ENCODE measurements at regions not wholly inside any gene's neighbourhood (a gene's known extent, or its start where the extent isn't known, plus 50 kb on each side); places are given as distances from the start of the nearest gene placed in this dataset.

DNA sequence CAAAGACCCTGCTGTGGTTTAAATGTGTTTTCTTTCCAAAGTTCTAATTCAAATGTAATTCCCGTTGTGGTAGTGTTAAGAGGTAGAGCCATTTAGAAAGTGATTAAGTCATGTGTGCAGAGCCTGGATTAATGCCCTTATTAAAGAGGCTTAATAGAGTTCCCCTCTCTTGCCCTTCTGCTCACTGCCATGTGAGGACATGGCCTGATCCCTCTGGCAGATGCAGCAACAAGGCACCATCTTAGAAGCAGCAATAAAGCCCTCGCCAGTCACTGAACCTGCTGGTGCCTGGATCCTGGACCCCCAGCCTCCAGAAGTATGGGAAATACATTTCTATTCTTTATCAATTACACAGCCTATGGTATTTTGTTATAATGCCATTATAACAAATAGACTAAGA lies 485.2 kb downstream of the DCDC2C start:
- Histone ChIP-seq H3K4me3 (no peak overlapping the region), H3K36me3 (no peaks in the 10 kb centered on the region), H3K27me3 (ENCODE audit: low read depth) (no peaks in the 10 kb centered on the region), H3K9me3 (replicated peaks) (peaks cover 11% of the 10 kb centered on the region), H3K4me1 (no peaks in the 10 kb centered on the region), H3K27ac (replicated peaks) (no peak overlapping the region)
- DNase-seq: no peak
- intact Hi-C loops (cut with micrococcal nuclease): no loop called here
- TF ChIP-seq, protein P1, sequence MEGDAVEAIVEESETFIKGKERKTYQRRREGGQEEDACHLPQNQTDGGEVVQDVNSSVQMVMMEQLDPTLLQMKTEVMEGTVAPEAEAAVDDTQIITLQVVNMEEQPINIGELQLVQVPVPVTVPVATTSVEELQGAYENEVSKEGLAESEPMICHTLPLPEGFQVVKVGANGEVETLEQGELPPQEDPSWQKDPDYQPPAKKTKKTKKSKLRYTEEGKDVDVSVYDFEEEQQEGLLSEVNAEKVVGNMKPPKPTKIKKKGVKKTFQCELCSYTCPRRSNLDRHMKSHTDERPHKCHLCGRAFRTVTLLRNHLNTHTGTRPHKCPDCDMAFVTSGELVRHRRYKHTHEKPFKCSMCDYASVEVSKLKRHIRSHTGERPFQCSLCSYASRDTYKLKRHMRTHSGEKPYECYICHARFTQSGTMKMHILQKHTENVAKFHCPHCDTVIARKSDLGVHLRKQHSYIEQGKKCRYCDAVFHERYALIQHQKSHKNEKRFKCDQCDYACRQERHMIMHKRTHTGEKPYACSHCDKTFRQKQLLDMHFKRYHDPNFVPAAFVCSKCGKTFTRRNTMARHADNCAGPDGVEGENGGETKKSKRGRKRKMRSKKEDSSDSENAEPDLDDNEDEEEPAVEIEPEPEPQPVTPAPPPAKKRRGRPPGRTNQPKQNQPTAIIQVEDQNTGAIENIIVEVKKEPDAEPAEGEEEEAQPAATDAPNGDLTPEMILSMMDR (IDR thresholded peaks at IDR 0.05; ENCODE audit: borderline replicate concordance): no peak

DNA sequence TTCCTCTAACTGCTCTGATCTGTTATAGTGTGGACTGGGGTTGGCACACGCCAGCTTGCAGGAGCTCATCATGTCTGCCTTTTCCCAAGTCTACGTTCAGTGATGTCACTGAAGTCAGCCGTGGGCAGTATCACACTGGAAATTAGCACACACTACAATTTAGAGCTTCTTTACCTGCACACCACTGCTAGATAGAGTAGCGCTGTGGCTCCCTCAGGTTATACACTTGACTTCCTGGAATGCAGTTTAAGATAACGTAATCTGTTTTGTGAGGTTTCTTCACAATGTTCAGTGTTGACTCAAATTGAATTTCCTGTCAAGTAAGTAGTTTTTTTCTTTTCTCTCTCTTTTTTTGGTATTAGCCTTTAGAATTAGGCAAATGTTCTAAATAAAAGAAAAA lies 487.2 kb downstream of the DCDC2C start:
- H3K4me1 ChIP-seq: no peaks in the 10 kb centered on the region
- H3K27me3 ChIP-seq (ENCODE audit: low read depth): no peaks in the 10 kb centered on the region
- TF ChIP-seq, protein P1 (IDR thresholded peaks at IDR 0.05; ENCODE audit: borderline replicate concordance): no peak
- no peak overlapping the region for H3K4me3 ChIP-seq
- no peak overlapping the region for H3K27ac ChIP-seq (replicated peaks)
- intact Hi-C loops (cut with micrococcal nuclease): no loop called here
- H3K36me3 ChIP-seq: no peaks in the 10 kb centered on the region
- no peak for DNase-seq
- H3K9me3 ChIP-seq (replicated peaks): peaks cover 11% of the 10 kb centered on the region

DNA sequence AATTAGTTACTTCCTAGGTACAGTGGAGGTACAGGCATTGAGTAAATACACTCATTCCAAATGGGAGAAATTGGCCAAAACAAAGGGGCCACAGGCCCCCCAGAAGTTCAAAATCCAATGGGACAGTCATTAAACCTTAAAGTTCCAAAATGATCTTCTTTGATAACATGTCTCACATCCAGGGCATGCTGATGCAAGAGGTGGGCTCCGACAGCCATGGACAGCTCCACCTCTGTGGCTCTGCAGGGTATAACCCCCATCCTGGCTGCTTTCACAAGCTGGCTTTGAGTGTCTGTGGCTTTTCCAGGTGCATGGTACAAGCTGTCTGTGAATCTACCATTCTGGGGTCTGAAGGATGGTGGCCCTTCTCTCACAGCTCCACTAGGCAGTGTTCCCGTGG lies 488.7 kb downstream of the DCDC2C start:
- Histone ChIP-seq H3K27ac (replicated peaks) (no peak overlapping the region), H3K4me1 (no peaks in the 10 kb centered on the region), H3K36me3 (no peaks in the 10 kb centered on the region), H3K4me3 (no peak overlapping the region), H3K9me3 (replicated peaks) (peaks cover 11% of the 10 kb centered on the region), H3K27me3 (ENCODE audit: low read depth) (no peaks in the 10 kb centered on the region)
- no peak for DNase-seq
- TF ChIP-seq, protein P1 (IDR thresholded peaks at IDR 0.05; ENCODE audit: borderline replicate concordance): no peak
- intact Hi-C loops (cut with micrococcal nuclease): no loop called here

DNA sequence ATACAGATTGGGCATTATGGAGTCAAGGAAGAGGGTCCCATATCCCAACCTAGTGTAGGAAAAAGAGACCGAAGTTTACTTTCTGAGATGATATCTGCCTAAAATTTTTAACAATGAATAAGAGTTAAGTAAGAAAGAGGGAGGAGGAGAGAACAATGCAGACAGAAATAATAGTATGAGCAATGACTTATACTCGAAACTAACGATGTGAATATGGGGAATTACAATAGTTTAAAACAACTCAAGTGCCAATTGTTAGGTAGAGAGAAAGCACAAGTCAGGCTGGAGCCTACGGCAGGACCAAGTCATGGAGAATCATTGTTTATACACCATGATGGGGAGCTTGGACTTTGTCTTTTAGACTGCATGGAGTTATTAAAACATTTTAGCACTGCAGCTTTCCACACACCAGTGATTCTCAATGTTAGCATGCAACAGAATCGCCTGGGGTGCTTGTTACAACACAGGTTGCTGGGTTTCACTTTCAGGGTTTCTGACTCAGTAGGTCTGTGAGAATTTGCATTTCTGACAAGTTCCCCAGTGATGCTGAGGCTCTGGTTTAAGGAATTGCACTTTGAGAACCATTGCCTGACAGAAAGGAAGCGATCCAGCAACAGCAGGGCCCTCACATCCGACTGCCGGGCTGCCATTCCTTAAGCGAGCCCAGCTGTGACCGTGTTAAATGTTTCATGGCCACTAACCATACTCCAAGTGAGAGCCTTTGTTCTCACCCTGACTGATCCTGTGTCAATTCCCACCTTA lies 511.2 kb downstream of the DCDC2C start:
- intact Hi-C loops (cut with micrococcal nuclease): no loop called here
- no peaks in the 10 kb centered on the region for H3K4me1 ChIP-seq
- no peaks in the 10 kb centered on the region for H3K27me3 ChIP-seq (ENCODE audit: low read depth)
- DNase-seq: no peak
- no peak overlapping the region for H3K27ac ChIP-seq (replicated peaks)
- H3K9me3 ChIP-seq (replicated peaks): peaks cover 12% of the 10 kb centered on the region
- no peaks in the 10 kb centered on the region for H3K36me3 ChIP-seq
- TF ChIP-seq, protein P1 (IDR thresholded peaks at IDR 0.05; ENCODE audit: borderline replicate concordance): no peak
- no peak overlapping the region for H3K4me3 ChIP-seq

DNA sequence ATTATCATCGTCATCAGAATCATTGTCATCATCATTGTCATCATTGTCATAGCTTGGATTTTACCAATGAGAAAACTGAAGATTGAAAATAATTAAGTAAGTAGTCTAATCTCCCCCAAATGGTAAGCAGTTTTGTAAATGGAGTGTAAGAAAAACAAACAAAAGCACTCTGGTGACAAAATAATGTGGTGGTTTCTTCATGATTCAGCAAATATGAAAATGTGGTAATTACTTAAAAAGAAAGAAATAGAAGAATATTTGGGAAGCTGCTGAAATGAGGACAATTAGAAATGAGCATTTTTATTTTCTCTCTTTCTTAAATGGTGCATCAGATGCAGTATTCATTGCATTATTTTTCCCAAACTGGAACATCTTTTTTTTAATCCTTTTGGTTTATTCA lies 514.4 kb downstream of the DCDC2C start:
- DNase-seq: no peak
- TF ChIP-seq, protein P1 (IDR thresholded peaks at IDR 0.05; ENCODE audit: borderline replicate concordance): no peak
- Histone ChIP-seq H3K4me1 (no peaks in the 10 kb centered on the region), H3K36me3 (no peaks in the 10 kb centered on the region), H3K27me3 (ENCODE audit: low read depth) (no peaks in the 10 kb centered on the region), H3K27ac (replicated peaks) (no peak overlapping the region), H3K9me3 (replicated peaks) (no peaks in the 10 kb centered on the region), H3K4me3 (no peak overlapping the region)
- intact Hi-C loops (cut with micrococcal nuclease): no loop called here

Measured in left ventricle myocardium inferior (tissue), 1 donor.